CD1c-positive myeloid dendritic cell (primary cell): ENCODE measurements at regions not wholly inside any gene's neighbourhood (a gene's known extent, or its start where the extent isn't known, plus 50 kb on each side); places are given as distances from the start of the nearest gene placed in this dataset.
"Not testable (repeated sequence)": the region's sequence is repeated elsewhere in the genome, so short reads cannot be mapped to it uniquely, and the experiment has no call there.

Source experiments
- DNase-seq: peaks from one replicate; pipeline ENCODE4 v3.0.0-alpha.2; 2016; ENCODE audit errors: extremely low spot score

GRCh38 chr6:56839533-56840183 is 115.2 kb upstream of the BEND6 start:
- no peak for DNase-seq

- no peak for DNase-seq
These were observed 115.9 kb upstream of the BEND6 start for GRCh38 chr6:56838965-56839364.

- no peak for DNase-seq
These were observed 116.8 kb upstream of the BEND6 start for GRCh38 chr6:56838016-56838555.

GRCh38 chr6:56837322-56837894 is 117.5 kb upstream of the BEND6 start:
- no peak for DNase-seq

- no peak for DNase-seq
These were observed 119.3 kb upstream of the BEND6 start for GRCh38 chr6:56835612-56836011.

- DNase-seq: no peak
These were observed 121.0 kb upstream of the BEND6 start for GRCh38 chr6:56833873-56834272.

- no peak for DNase-seq
These were observed 121.6 kb upstream of the BEND6 start for GRCh38 chr6:56833127-56833791.

- DNase-seq: no peak
These were observed 122.7 kb upstream of the BEND6 start for GRCh38 chr6:56832225-56832624.

GRCh38 chr6:56831334-56831733 is 123.6 kb upstream of the BEND6 start:
- no peak for DNase-seq

- no peak for DNase-seq
These were observed 126.8 kb upstream of the BEND6 start for GRCh38 chr6:56827908-56828649.

- DNase-seq: not testable (repeated sequence)
These were observed 130.5 kb upstream of the BEND6 start for GRCh38 chr6:56824431-56824830.

GRCh38 chr6:56821005-56821432 is 133.9 kb upstream of the BEND6 start:
- DNase-seq: no peak

- no peak for DNase-seq
These were observed 134.8 kb upstream of the BEND6 start for GRCh38 chr6:56820060-56820459.

GRCh38 chr6:56819604-56820003 is 135.3 kb upstream of the BEND6 start:
- DNase-seq: no peak

- no peak for DNase-seq
These were observed 138.5 kb upstream of the BEND6 start for GRCh38 chr6:56816370-56816769.

GRCh38 chr6:56815436-56815835 is 139.5 kb upstream of the BEND6 start:
- no peak for DNase-seq

- no peak for DNase-seq
These were observed 140.1 kb upstream of the BEND6 start for GRCh38 chr6:56814802-56815201.

- no peak for DNase-seq
These were observed 140.6 kb upstream of the BEND6 start for GRCh38 chr6:56814308-56814707.

- not testable (repeated sequence) for DNase-seq
These were observed 142.1 kb upstream of the BEND6 start for GRCh38 chr6:56812851-56813250.

- no peak for DNase-seq
These were observed 146.0 kb upstream of the BEND6 start for GRCh38 chr6:56808871-56809359.

GRCh38 chr6:56807989-56808337 is 146.9 kb upstream of the BEND6 start:
- DNase-seq: no peak

GRCh38 chr6:56807326-56807988 is 147.4 kb upstream of the BEND6 start:
- DNase-seq: no peak
